ENCODE measurements at regions not wholly inside any gene's neighbourhood (a gene's known extent, or its start where the extent isn't known, plus 50 kb on each side); places are given as distances from the start of the nearest gene placed in this dataset.
"Not testable (repeated sequence)": the region's sequence is repeated elsewhere in the genome, so short reads cannot be mapped to it uniquely, and the experiment has no call there.

DNA sequence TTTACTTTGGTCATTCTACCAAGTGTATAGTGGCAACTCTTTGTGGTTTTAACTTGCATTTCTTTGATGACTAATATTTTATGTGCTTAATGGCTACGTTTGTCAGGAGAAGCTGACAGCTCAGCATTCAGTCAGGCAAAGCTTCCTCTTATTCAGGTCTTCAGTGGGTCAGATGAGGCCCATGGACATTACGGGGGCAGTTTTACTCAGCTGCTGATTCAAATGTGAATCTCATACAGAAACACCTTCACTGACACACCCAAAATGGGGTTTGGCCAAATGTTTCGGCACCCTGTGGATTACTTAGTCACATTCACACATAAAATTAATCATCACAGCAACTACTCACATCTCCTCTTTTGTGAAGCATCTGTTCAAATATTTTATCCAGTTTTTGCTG lies 104.9 kb upstream of the PLD5 start:
- DNase-seq (ENCODE audit: low spot score) = no peak

- no peak for DNase-seq (ENCODE audit: low spot score)
Observed at GRCh38 chr1:242623756-242624155, 99.3 kb upstream of the PLD5 start.

DNA sequence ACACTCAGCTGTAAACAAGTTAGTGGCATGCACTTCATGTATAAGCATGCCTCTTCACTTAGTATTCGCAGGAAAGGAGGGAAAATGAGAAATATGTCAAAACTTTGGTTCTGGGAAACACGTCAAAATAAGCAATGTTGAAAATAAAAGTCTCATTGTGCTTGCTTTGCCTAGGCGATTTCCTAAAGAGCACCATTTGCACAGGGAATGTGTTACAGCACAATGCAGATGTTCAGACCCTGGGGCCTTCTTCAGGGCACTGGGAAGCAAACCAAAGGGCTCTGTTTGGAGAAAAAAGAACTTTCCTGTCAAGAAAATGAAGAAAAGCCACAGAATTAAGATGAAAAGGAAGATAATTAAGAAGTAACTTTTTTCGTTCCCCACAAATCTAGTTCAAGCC lies 98.6 kb upstream of the PLD5 start:
- DNase-seq (ENCODE audit: low spot score) = no peak

GRCh38 chr1:242613266-242613815 lies 88.8 kb upstream of the PLD5 start:
- DNase-seq (ENCODE audit: low spot score) = no peak

DNA sequence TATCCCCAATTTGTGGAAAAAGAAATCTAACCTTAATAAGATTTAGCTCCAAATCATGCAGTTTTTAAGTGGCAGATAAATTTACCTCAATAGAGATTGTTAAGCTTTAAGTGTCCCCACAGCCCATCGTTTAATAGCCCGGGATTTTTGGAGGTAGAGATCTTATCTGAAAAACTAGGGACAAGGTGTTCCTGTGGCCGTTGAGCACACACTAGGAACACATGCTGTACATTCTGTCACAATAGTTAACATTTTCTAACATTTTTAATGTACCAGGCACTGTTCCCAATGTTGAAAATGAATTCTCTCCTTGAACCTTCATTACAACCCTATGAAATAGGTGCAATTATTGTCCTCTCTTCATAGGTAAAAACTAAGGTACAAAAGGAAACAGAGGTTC lies 85.7 kb upstream of the PLD5 start:
- DNase-seq (ENCODE audit: low spot score) = no peak

GRCh38 chr1:242605521-242605920 lies 81.0 kb upstream of the PLD5 start:
- DNase-seq (ENCODE audit: low spot score) = no peak

DNA sequence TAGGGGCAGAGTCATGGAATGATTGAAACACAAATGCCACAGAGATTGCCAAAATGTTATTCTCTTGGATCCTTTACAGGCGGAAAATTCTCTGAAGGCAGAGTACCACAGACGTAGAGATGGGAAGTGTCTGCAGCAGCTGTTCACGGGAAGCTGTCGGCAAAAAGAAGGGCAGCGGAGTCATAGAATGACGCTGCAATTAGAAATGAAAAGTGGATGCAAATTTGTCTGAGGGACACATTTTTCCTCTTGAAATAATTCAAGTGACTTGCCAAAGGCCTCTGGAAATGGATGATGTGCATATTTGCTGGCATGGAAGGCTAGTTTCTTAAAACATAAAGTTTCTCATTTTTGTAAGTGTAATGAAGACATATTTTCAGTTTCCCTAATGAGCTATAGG lies 77.5 kb upstream of the PLD5 start:
- DNase-seq (ENCODE audit: low spot score) = no peak

GRCh38 chr1:242593756-242594155 lies 69.3 kb upstream of the PLD5 start:
- not testable (repeated sequence) for DNase-seq (ENCODE audit: low spot score)

DNA sequence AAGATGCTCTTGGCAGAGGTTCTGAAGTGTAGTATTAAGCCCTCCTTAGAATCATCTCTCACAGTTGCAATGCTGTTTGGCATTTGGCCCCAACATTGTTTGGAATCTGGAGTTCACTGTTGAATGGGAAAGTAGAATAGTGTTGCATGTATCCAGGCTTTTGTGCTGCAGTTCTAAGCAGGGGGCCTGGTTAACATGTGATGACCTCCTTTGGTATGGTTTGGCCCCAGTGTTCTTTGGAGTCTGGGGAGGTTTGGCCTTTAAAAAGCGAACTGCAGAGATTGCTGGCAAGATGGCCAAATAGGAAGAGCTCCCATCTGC lies 61.8 kb upstream of the PLD5 start:
- no peak for DNase-seq (ENCODE audit: low spot score)

DNA sequence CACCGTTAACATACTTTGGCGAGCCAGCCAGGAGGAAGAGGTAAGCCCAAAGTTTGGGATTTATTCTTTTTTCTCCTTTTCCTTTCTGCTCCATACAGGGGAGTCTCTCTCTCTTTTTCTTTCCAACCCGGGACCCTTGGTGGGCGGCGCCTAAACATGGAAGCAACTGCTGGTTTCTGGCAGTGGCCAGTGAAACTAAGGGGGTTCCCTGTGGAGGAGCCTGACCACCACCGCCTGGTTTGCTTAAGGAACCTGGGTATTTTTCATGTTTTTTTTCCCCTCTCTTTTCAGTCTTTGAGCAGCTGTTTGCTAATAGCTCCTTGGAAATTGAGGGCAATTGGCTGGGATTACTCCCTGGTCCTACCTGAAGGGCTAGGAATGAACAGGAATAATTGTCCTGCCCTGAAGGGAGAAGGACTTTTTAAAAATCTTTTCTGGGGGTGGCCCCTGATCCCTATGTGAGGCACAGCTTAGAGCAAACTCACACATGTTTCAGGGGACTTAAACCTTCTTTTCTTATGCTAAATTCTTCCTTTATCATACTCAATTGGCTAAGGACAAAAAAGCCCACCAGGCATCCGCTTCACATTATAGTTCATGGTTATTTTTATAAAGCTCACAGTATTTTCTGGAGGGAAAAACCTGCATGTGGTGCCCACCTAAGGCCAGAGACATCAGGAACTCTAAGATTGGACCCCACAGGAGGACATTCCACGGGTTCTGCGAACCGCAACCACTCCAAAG lies 61.3 kb upstream of the PLD5 start:
- DNase-seq (ENCODE audit: low spot score) = no peak

- no peak for DNase-seq (ENCODE audit: low spot score)
Observed at GRCh38 chr1:242582669-242583068, 58.2 kb upstream of the PLD5 start.

GRCh38 chr1:242579528-242580235 lies 55.2 kb upstream of the PLD5 start:
- no peak for DNase-seq (ENCODE audit: low spot score)

Measured in CD4-positive, alpha-beta T cell treated with Interleukin-2 at 100 ng/mL for 4 hours (primary cell).